Ishikawa (cell line): ENCODE measurements at regions not wholly inside any gene's neighbourhood (a gene's known extent, or its start where the extent isn't known, plus 50 kb on each side); places are given as distances from the start of the nearest gene placed in this dataset.

Experiments used
- CREB1 ChIP-seq: IDR thresholded peaks from 2 replicates; pipeline ENCODE4 v1.6.1; 2012; ENCODE audit warnings: low read depth
- EGR1 ChIP-seq: IDR thresholded peaks from 2 replicates; pipeline ENCODE4 v1.6.1; 2012
- EP300 ChIP-seq: IDR thresholded peaks from 2 replicates; pipeline ENCODE4 v1.6.1; 2012; ENCODE audit warnings: borderline replicate concordance
- FOXM1 ChIP-seq: IDR thresholded peaks from 2 replicates; pipeline ENCODE4 v1.6.1; 2012; ENCODE audit warnings: low read depth, borderline replicate concordance
- NFIC ChIP-seq: IDR thresholded peaks from 2 replicates; pipeline ENCODE4 v1.6.1; 2012
- RAD21 ChIP-seq: IDR thresholded peaks from 2 replicates; pipeline ENCODE4 v1.6.1; 2012; ENCODE audit warnings: low read depth
- TAF1 ChIP-seq: IDR thresholded peaks from 2 replicates; pipeline ENCODE4 v1.6.1; 2012; ENCODE audit warnings: low read depth, mild to moderate bottlenecking
- TCF12 ChIP-seq: IDR thresholded peaks from 2 replicates; pipeline ENCODE4 v1.6.1; 2012; ENCODE audit warnings: low read depth
- TEAD4 ChIP-seq: IDR thresholded peaks from 2 replicates; pipeline ENCODE4 v1.6.1; 2012
- YY1 ChIP-seq: IDR thresholded peaks from 2 replicates; pipeline ENCODE4 v1.6.1; 2012; ENCODE audit warnings: low read depth
- ZBTB7A ChIP-seq: IDR thresholded peaks from 2 replicates; pipeline ENCODE4 v1.6.1; 2012; ENCODE audit warnings: low read depth
- TF ChIP-seq, protein P1 (sequence below): IDR thresholded peaks from 2 replicates; pipeline ENCODE4 v1.6.1; 2012
- TF ChIP-seq, protein P2 (sequence below): IDR thresholded peaks from 2 replicates; pipeline ENCODE4 v1.6.1; 2012
- TF ChIP-seq, protein P3 (sequence below): IDR thresholded peaks from 2 replicates; pipeline ENCODE4 v1.6.1; 2012; ENCODE audit warnings: low read depth, mild to moderate bottlenecking

DNA sequence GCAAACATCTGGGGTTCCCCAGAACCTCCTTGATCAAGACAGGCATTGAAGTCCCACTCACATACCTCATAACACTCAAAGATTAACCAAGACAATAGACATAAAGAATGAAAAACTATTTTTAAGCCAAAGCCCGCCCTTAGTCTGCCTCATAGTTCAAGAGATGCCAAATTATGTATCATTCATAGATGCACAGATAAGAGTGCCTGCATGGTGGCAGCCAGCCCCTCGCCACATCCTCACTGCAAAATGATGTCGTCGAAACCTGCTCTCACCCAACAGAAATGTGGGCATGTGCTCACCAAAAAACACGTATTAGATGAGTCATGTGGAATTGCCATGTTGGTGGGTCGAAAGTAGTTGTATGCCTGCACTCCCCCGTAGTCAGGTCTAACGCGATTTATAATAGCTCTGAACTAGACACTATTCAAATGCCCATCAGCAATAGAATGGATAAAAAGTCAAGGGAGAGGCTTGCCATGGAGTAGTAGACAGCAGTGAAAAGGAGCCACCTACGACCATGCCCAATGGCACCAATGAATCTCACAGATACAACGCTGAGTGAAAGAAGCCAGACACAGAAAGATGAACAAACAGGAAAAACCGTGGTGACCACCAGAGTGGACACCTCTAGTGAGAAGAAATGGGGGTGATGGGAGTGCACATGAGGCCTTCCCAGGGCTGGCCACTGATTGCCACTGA is 64.8 kb downstream of the C16orf95 start:
- TF ChIP-seq TEAD4 (no peak), RAD21 (no peak), FOXM1 (no peak), TAF1 (no peak), NFIC (no peak), YY1 (no peak), ZBTB7A (no peak), EP300 (no peak), TCF12 (no peak), CREB1 (no peak), EGR1 (no peak)
- TF ChIP-seq, protein P1, sequence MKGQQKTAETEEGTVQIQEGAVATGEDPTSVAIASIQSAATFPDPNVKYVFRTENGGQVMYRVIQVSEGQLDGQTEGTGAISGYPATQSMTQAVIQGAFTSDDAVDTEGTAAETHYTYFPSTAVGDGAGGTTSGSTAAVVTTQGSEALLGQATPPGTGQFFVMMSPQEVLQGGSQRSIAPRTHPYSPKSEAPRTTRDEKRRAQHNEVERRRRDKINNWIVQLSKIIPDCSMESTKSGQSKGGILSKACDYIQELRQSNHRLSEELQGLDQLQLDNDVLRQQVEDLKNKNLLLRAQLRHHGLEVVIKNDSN: no peak
- TF ChIP-seq, protein P2, sequence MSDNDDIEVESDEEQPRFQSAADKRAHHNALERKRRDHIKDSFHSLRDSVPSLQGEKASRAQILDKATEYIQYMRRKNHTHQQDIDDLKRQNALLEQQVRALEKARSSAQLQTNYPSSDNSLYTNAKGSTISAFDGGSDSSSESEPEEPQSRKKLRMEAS: no peak
- TF ChIP-seq, protein P3, sequence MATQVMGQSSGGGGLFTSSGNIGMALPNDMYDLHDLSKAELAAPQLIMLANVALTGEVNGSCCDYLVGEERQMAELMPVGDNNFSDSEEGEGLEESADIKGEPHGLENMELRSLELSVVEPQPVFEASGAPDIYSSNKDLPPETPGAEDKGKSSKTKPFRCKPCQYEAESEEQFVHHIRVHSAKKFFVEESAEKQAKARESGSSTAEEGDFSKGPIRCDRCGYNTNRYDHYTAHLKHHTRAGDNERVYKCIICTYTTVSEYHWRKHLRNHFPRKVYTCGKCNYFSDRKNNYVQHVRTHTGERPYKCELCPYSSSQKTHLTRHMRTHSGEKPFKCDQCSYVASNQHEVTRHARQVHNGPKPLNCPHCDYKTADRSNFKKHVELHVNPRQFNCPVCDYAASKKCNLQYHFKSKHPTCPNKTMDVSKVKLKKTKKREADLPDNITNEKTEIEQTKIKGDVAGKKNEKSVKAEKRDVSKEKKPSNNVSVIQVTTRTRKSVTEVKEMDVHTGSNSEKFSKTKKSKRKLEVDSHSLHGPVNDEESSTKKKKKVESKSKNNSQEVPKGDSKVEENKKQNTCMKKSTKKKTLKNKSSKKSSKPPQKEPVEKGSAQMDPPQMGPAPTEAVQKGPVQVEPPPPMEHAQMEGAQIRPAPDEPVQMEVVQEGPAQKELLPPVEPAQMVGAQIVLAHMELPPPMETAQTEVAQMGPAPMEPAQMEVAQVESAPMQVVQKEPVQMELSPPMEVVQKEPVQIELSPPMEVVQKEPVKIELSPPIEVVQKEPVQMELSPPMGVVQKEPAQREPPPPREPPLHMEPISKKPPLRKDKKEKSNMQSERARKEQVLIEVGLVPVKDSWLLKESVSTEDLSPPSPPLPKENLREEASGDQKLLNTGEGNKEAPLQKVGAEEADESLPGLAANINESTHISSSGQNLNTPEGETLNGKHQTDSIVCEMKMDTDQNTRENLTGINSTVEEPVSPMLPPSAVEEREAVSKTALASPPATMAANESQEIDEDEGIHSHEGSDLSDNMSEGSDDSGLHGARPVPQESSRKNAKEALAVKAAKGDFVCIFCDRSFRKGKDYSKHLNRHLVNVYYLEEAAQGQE: no peak
